Activated T-cell treated with anti-CD3 and anti-CD28 coated beads, Interleukin-2, amount 50 U/mL, for 48 hours (primary cell): ENCODE measurements at regions not wholly inside any gene's neighbourhood (a gene's known extent, or its start where the extent isn't known, plus 50 kb on each side); places are given as distances from the start of the nearest gene placed in this dataset.
A peak's percentile ranks its signal among the peaks of the same experiment; 100 is the strongest.
"Not testable (repeated sequence)": the region's sequence is repeated elsewhere in the genome, so short reads cannot be mapped to it uniquely, and the experiment has no call there.

Experiments used
- DNase-seq, 2 experiments: peaks; one replicate each; pipeline ENCODE4 v3.0.0-alpha.2; 2020

DNA sequence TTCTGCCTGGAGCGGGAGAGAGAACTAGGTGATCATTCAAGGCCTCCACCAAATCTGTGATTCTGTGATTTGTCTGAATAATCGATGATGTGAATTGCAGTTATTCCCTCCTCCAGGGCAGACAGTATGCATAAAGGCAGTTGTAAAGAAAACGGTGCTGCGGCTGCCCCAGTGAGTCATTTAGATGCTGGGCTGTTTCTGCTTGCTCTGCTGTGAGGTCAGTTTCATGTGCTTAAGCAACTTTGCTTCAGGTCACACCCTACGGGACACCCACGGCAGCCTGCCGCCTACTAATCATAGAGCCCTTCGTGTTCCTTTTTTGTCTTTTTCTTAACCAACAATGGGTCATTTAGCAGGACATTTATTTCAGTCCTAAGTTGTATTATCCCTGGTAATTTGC lies 158.1 kb upstream of the PITRM1 start:
- DNase-seq, result no peak

DNA sequence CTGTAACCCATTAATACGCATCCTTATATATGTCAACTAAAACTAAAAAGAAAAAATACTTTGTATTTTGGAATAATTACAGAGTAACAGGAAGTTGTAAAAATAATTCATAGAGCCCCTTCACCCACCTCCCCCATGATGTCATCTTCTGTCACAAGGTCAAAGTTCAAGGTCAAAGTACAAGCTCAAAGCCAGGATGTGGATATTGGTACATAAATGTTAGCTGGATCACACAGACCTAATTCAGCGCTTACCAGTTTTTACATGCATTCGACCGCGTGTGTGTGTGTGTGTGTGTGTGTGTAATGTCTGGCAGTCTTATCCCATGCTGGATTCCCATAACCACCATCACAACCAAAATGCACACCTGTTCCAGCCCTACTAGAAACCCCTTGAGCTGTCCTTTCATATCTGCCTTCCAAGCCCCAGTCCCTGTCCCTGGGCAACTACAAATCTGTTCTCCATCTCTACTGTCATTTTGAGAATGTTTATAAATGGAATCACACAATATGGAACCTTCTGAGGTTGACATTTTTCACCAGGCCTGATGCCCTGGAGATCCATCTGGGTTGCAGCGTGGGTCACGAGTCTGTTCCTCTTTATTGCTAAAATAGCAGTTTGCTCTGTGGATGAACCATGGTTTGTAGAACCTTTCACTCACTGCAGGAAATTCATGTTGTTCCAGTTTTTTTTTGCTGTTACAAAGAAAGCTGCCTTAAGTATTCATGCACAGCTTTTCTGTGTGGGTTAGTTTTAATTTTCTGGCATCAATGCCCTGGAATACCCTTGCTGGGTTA lies 153.6 kb upstream of the PITRM1 start:
- no peak for DNase-seq

DNA sequence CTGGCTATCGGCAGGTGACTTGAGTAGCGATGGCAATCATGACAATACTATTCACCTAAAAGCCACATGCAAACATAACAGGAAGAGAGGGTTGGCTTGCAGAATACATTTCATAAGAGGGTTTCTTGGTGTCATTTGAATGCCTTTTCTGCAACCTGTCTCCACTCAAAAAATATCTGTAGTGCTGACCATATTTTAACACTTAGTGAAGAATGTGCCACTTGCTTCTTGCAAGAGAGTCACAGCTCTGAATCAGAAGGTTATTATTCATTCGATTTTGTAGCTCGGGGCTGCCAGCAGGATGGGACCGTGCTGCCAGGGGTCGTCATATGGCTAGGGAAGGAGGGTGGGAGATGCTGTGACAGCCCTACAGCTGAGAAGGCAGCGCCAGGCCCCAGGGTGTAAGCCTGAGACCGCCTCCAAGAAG lies 152.0 kb upstream of the PITRM1 start:
- no peak for DNase-seq

DNA sequence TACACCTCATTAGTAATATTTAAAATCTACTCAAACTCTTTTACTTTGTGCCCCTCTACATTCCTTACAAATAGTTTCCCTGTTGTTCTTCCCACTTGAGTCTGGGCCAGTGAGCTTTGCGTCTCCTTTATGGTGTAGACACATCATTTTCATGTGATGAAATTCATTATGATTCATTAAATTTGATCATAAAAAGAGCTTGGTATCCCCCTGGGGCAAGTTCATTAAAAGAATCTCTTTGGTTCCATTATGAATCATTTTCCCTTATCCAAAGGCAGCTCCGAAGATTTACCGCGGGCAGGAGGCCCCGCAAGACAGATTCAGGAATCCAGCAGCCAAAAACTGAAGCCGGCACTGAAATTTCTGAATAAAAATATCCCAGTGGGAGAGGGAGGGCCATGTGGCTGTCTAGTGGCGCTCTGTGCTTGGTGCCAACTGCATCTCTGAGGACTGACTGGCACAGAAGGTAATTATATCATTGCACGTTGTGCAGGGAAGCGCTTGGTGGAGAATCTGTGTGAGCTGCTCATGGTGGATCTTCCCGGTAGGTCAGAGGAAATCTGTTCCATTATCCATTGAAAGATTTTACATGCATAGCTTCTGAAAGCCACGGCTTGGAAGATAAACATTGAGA lies 151.4 kb upstream of the PITRM1 start:
- DNase-seq, result no peak

DNA sequence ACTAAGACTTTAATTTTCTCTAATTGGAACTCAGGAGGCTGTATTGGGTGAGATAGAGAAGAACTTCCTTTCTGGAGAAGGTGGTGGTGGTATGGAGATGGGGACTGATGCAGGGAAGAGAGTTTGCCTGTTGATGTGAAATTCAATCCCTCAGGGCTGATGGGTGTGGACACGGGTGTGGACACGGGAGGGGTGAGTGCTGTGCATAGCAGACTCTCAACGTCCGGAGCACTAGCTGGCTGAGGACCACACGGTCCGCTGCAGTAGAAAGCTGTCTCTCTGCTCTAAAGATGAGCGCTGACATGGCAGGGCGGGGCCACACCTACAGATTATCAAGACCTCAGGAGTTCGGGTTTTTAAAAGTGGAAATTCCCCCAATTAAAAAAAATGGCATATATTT lies 148.5 kb upstream of the PITRM1 start:
- DNase-seq, result no peak

DNA sequence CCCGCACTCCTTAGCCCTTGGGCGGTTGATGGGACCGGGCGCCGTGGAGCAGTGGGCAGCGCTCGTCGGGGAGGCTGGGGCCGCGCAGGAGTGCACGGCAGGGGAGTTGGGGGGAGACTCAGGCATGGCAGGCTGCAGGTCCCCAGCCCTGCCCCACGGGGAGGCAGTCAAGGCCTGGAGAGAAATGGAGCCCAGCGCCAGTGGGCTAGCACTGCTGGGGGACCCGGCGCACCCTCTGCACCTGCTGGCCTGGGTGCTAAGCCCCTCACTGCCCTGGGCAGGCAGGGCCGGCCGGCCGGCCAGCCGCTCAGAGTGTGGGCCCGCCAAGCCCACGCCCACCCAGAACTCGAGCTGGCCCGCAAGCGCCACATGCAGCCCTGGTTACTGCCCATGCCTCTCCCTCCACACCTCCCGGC lies 147.2 kb upstream of the PITRM1 start:
- no peak for DNase-seq

DNA sequence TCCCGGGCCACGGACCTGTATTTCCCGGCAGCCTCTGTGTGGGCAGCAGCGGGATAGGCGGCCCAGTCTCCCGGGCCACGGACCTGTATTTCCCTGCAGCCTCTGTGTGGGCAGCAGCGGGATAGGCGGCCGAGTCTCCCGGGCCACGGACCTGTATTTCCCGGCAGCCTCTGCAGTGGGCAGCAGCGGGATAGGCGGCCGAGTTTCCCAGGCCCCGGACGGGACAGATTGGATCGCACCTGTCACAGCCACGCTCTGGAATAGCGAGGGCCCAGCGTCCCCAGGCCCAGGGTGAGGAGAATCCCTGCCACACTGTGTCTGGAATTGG lies 145.9 kb upstream of the PITRM1 start:
- DNase-seq, result not testable (repeated sequence)

DNA sequence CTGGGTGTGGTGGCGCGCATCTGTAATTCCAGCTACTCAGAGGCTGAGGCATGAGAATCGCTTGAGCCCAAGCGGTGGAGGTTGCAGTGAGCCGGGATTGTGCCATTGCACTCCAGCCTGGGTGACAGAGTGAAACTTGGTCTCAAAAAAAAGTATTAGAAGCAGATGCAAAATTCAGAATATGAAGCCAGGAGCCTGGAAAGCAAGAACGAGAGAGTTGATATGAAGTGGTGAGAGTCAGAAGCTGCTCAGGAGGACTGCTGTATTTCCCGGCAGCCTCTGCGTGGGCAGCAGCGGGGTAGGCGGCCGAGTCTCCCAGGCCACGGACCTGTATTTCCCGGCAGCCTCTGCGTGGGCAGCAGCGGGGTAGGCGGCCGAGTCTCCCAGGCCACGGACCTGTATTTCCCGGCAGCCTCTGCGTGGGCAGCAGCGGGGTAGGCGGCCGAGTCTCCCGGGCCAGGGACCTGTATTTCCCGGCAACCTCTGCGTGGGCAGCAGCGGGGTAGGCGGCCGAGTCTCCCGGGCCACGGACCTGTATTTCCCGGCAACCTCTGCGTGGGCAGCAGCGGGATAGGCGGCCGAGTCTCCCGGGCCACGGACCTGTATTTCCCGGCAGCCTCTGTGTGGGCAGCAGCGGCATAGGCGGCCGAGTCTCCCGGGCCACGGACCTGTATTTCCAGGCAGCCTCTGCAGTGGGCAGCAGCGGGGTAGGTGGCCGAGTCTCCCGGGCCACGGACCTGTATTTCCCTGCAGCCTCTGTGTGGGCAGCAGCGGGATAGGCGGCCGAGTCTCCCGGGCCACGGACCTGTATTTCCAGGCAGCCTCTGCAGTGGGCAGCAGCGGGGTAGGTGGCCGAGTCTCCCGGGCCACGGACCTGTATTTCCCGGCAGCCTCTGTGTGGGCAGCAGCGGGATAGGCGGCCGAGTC lies 145.2 kb upstream of the PITRM1 start:
- not testable (repeated sequence) for DNase-seq

DNA sequence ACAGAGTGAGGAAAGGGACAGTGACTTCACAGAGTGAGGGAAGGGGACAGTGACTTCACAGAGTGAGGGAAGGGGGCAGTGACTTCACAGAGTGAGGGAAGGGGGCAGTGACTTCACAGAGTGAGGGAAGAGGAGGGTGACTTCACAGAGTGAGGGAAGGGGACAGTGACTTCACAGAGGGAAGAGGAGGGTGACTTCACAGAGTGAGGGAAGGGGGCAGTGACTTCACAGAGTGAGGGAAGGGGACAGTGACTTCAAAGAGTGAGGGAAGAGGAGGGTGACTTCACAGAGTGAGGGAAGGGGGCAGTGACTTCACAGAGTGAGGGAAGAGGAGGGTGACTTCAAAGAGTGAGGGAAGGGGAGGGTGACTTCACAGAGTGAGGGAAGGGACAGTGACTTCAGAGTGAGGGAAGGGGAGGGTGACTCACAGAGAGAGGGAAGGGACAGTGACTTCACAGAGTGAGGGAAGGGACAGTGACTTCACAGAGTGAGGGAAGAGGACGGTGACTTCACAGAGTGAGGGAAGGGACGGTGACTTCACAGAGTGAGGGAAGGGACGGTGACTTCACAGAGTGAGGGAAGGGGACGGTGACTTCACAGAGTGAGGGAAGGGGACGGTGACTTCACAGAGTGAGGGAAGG lies 142.0 kb upstream of the PITRM1 start:
- DNase-seq, result not testable (repeated sequence)

DNA sequence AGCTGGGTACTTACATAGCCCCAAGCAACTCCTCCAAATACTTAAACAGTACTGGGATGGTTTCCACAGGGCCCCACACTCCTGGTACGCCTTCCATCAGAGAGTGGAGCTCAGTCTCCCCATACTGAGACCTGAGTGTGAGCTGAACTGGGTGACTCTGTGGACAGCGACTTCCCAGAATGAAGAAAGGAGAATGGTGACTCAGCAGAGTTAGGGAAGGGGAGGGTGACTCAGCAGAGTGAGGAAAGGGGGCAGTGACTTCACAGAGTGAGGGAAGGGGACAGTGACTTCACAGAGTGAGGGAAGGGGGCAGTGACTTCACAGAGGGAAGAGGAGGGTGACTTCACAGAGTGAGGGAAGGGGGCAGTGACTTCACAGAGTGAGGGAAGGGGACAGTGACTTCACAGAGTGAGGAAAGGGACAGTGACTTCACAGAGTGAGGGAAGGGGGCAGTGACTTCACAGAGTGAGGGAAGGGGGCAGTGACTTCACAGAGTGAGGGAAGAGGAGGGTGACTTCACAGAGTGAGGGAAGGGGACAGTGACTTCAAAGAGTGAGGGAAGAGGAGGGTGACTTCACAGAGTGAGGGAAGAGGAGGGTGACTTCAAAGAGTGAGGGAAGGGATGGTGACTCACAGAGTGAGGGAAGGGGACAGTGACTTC lies 141.3 kb upstream of the PITRM1 start:
- peak in 1 of 2 experiments; percentile 19 for DNase-seq

DNA sequence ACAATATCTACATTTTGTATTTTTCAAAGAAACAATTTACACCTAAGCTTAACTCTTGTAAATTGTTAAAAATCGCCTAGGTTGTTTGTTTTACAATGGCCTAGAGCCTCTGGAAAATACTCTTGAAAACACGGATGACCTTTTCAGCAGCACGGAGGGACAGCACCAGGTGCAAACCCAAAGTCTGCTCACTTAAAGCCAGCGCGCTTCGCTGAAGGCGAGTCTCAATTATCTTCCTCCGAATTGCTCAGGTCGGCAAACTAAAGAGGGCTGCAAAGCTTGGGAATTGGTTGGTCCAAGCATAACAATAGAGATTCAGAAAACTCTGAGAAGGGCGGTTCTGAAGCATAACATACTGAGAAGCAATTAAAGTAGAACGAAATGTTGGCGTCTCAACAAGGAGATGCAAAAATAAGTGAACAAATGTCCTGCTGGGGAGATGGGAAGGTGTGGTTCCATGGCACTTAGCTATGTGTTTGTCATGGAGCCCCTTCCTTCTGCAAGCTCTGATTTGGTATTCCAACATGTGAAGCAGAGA lies 139.9 kb upstream of the PITRM1 start:
- DNase-seq, result no peak

DNA sequence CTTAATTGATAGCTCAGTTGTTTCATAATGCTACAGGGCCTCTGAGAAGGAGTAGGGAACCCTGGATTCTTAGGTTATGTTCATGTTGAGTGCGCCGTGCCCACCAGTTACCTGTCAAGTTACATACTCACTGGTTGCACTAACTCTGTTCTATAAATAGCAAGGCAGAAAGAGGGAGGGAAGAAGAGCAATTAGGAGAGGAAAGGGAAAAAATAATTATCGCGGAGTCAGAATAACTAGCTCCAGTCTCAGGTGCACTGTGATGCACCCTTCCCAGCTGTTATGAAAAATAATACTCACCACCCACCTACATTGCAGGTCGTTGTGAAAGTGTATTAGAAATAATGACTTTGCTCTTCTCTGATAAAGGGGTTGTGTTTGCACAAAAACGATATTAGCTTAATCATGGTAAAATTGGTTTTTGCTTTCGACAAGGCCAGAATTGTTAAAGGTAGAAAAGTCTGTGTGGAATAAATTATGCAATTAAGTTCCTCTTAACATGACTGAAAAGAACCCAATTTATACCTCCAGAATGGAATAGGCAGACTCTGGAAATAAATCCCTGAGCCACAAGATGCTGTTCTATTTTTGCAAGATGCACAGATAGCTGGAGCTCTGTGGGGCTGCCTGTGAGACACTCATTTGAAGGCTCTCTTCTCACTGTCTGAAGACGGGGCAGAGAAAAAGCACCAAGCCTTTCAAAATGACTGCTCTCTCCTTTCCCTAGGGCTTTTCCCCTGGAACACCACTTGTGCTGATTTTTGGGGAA lies 137.6 kb upstream of the PITRM1 start:
- DNase-seq, result no peak

DNA sequence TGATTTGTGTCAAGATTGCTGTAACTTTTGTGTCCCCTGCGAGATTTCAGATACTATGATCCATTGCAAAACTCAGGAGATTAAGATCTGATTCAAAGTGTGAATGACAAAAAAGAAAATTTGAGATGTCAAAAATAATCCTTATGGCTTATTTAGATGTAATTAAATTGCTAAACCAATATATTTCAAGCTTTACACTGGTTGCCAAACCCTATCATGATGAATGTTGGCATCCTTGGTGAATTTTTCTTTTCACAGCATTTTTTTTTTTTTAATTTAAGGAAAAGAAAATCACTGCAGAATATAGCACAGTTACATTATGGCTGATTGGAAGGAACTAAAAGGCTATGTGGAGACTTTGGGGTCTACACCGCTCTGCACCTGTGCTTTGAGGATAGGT lies 133.5 kb upstream of the PITRM1 start:
- DNase-seq, result no peak

DNA sequence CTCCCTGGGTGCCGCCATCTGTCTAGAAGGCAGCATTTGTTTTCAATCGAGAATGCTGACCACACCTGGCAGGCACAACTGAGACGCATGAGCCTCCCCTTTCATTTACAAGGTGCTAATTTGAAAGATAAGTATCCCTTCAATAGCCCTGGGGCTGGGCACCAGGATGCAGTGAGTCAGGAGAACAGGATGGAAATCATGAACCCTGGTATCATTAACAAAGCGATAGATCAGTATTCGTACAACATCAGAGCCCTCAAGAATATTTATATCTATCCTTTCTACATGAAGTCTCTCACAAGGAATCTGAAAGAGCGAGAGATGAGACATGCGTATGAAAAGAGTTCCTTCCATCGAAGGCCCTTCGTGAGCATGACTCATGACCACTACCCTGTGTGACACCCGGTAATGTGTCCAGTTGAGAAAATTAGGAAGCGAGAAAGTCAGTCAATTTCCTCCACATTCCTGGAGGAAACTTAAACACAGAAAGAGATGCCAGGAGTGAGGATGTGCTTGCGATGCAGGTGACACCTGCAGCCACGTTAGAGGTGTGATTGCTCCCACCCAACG lies 123.1 kb upstream of the PITRM1 start:
- no peak for DNase-seq

DNA sequence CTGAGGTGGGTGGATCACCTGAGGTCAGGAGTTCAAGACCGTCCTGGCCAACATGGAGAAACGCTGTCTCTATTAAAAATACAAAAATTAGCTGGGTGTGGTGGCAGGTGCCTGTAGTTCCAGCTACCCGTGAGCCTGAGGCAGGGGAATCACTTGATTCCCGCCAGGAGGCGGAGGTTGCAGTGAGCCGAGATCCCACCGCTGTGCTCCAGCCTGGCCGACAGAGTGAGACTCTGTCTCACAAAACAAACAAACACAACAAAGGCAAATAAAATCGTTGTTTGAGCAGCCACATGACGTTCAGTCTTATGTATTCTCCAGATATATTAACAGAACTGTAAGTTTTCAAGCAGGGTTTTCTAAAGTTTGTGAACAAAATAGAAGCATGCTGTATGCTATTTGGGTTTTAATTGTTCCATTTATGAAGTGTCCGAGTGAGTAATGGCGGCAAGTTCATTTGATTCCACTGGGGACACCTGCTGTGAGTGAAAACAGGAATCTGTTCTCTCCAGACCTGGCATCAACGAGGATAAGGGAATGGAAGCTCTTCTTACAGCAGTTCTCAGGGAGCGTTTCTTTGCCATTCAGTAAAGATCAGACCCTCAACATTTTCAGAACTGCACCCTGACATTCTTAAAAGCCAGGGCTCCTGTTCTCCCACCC lies 122.5 kb upstream of the PITRM1 start:
- DNase-seq, result no peak

DNA sequence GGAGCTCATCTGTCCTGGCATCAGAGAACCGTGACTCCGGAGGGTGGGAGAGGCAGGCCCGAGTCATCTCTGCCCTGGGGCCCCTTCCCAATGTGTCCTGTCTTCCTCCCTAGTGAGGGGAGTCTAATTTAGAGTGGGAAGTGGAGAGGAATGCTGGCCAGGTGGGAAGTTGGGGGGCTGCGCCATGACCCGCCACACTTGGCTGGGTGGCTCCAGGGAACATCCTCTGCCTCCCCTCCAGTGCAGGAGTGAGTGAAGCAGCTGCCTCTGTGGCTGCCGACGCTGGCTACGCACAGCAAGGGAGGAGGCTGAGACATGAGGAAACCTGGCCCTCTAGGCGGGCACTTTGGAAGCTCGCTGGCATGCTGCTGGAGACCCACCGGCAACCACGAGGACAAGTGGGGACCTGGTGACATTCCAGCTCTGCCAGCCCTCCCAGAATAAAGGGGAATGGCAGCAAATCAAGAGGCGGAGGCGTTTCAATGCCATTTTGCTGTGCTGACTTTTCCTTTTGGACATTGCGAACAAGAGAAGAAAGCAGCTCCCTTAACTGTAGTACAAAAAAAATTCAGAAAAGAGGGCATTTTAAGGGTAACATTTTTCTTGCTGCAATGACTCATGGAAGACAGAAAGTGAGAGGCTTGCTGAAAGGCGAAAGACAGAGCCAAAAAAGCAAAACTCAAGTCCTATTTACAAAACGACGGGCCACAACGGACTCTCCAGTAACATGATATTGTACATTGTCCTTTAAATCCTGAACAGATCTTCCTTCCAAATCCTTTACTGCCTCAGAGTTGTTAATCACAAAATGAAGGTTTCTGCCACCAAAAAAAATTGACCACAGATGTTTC lies 121.2 kb upstream of the PITRM1 start:
- no peak for DNase-seq

DNA sequence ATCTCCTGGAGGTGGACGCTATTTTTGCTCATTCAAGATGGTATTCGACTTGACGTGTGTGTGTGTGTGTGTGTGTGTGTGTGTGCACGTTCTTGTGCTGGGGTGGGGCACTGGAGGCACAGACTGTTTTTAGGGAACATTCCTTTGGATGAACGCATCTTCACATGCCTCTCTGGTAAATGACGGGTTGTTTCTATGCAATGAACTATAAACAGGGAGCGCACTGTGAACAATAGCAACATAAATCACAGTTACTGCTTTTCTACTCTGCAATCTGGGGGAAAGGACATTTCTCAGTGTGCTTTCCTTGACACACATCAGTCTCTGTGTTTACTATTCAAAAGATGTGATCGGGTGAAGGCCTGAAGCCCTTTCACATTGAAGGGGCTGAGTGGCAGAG lies 120.1 kb upstream of the PITRM1 start:
- no peak for DNase-seq

DNA sequence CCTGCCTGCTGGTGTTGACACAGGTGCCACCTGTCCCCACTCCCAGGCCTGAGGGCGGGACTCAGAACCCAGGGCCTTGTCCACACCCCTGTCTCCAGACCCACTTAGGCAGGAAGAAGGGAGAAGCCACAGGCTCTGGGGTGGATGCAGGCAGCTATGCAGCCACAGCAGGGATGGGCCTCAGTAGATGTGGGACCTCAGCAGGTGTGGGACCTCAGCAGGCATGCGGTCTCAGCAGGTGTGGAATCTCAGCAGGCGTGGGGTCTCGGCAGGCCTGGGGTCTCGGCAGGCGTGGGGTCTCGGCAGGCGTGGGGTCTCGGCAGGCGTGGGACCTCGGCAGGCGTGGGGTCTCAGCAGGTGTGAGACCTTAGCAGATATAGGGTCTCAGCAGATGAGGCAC lies 118.0 kb upstream of the PITRM1 start:
- no peak for DNase-seq
